ENCODE measurements at regions not wholly inside any gene's neighbourhood (a gene's known extent, or its start where the extent isn't known, plus 50 kb on each side); places are given as distances from the start of the nearest gene placed in this dataset.

DNA sequence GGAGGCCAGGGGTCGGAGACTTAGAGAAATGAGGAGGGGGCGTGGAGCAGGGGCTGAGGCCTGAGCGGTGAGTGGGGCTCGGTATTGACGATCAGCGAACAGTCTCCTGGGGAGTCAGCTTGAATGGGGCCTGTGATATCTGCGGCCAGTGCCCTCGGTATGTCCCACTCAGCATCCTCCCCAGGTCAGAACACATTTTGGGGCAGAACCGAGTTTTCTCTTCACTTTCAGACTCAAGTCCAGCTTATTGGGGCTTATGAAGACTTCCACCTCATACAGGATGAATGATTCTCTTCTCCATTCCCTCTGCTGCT is 82.6 kb downstream of the RRM2 start (continued):
- TF ChIP-seq CEBPB (IDR thresholded peaks at IDR 0.05; ENCODE audit: low read depth): no peak
- TF ChIP-seq, protein P1, sequence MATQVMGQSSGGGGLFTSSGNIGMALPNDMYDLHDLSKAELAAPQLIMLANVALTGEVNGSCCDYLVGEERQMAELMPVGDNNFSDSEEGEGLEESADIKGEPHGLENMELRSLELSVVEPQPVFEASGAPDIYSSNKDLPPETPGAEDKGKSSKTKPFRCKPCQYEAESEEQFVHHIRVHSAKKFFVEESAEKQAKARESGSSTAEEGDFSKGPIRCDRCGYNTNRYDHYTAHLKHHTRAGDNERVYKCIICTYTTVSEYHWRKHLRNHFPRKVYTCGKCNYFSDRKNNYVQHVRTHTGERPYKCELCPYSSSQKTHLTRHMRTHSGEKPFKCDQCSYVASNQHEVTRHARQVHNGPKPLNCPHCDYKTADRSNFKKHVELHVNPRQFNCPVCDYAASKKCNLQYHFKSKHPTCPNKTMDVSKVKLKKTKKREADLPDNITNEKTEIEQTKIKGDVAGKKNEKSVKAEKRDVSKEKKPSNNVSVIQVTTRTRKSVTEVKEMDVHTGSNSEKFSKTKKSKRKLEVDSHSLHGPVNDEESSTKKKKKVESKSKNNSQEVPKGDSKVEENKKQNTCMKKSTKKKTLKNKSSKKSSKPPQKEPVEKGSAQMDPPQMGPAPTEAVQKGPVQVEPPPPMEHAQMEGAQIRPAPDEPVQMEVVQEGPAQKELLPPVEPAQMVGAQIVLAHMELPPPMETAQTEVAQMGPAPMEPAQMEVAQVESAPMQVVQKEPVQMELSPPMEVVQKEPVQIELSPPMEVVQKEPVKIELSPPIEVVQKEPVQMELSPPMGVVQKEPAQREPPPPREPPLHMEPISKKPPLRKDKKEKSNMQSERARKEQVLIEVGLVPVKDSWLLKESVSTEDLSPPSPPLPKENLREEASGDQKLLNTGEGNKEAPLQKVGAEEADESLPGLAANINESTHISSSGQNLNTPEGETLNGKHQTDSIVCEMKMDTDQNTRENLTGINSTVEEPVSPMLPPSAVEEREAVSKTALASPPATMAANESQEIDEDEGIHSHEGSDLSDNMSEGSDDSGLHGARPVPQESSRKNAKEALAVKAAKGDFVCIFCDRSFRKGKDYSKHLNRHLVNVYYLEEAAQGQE (IDR thresholded peaks at IDR 0.05; ENCODE audit: low read depth): no peak

DNA sequence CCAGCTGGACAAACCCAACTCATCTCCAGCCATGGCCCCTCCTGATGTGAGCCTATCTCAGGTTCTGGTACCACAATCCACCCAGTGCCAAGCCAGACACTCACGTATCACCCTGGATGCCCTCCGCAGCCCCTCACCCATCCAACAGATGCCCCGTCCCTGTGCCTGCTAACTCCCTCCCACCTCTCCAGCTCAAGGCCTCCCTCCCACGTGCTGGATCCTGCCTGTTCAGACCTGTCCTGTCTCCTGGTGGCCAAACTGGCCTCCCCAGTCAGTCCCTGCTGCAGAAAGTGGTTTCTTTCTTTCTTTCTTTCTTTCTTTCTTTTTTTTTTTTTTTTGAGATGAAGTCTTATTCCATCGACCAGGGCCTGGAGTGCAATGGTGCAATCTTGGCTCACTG is 86.2 kb downstream of the RRM2 start:
- no TSS peak for BruUV-seq (replicated peaks)
- TF ChIP-seq ELF1 (IDR thresholded peaks at IDR 0.05; ENCODE audit: borderline replicate concordance, low read depth): no peak
- no peak for TF ChIP-seq YY1 (IDR thresholded peaks at IDR 0.05; ENCODE audit: extremely low read depth, insufficient replicate concordance, low read depth, low read length)
- TF ChIP-seq FOSL1 (IDR thresholded peaks at IDR 0.05; ENCODE audit: low read depth): no peak
- TF ChIP-seq EZH2 (IDR thresholded peaks at IDR 0.05): no peak
- TF ChIP-seq POLR2AphosphoS5 (IDR thresholded peaks at IDR 0.05; ENCODE audit: low read depth, low read length): no peak
- no peaks in the 10 kb centered on the region for H3K27me3 ChIP-seq (ENCODE audit: insufficient read depth, low read length)
- CTCF ChIA-PET: no interaction called here
- no peak overlapping the region for H3K4me2 ChIP-seq (ENCODE audit: low read length)
- no peaks in the 10 kb centered on the region for H3K9me2 ChIP-seq (ENCODE audit: insufficient read depth)
- no peaks in the 10 kb centered on the region for H3K79me2 ChIP-seq (ENCODE audit: insufficient read depth, low read length)
- RAD21 ChIA-PET (ENCODE audit: low non-redundant PET in 1 of 2, low total read pairs in 2 of 2, uncharacterized antibody in 2 of 2, unreplicated experiment in 2 of 2): no interaction called here
- POLR2A ChIA-PET: no interaction called here
- ATAC-seq: no peak
- no peaks in the 10 kb centered on the region for H3K9me3 ChIP-seq (ENCODE audit: control insufficient read depth in 1 of 2, insufficient read depth in 1 of 2, low read depth in 1 of 2, low read length in 2 of 2)
- no peaks in the 10 kb centered on the region for H3K4me1 ChIP-seq (ENCODE audit: control insufficient read depth in 1 of 2, insufficient read depth in 2 of 2, low read length in 2 of 2)
- DNase-seq (ENCODE audit: low read depth, low spot score): no peak
- H4K20me1 ChIP-seq (ENCODE audit: insufficient read depth): no peaks in the 10 kb centered on the region
- intact Hi-C loops (cut with micrococcal nuclease): no loop called here
- H3K9ac ChIP-seq (ENCODE audit: low read length): no peak overlapping the region
- H3K36me3 ChIP-seq (ENCODE audit: control insufficient read depth in 1 of 2, insufficient read depth in 2 of 2, low read length in 2 of 2): no peaks in the 10 kb centered on the region
- no peak overlapping the region for H3K27ac ChIP-seq (ENCODE audit: low read depth, low read length)
- no peak overlapping the region for H3K4me3 ChIP-seq (replicated peaks in 1 of 2; ENCODE audit: low read depth in 1 of 2, low read length in 2 of 2)
- no peak overlapping the region for H2AFZ ChIP-seq (ENCODE audit: low read depth, low read length, poor library complexity, severe bottlenecking)
